Karpas-422 (cell line): ENCODE measurements at regions not wholly inside any gene's neighbourhood (a gene's known extent, or its start where the extent isn't known, plus 50 kb on each side); places are given as distances from the start of the nearest gene placed in this dataset.
A peak's percentile ranks its signal among the peaks of the same experiment; 100 is the strongest.

Experiments
- DNase-seq: peaks from one replicate; pipeline ENCODE4 v3.0.0-alpha.2; 2015
- H2AFZ ChIP-seq: fragments of 200-600 bp; sonication (generic); 2 replicates; pipeline ENCODE4 v1.6.1; 2014; ENCODE audit warnings: antibody characterized with exemption, low read length, mixed read lengths
- H3K27ac ChIP-seq: fragments of 200-600 bp; sonication (generic); 2 replicates; pipeline ENCODE4 v1.5.1; 2014; ENCODE audit warnings: mild to moderate bottlenecking, low read length, moderate library complexity
- H3K27me3 ChIP-seq: fragments of 200-600 bp; sonication (generic); 2 replicates; pipeline ENCODE4 v1.6.1; 2014; ENCODE audit warnings: low read length, mixed read lengths
- H3K36me3 ChIP-seq: fragments of 200-600 bp; sonication (generic); 2 replicates; pipeline ENCODE4 v1.6.1; 2014; ENCODE audit warnings: low read length, mixed read lengths; ENCODE audit not compliant: insufficient read depth
- H3K4me1 ChIP-seq: fragments of 200-600 bp; sonication (generic); 2 replicates; pipeline ENCODE4 v1.6.1; 2014; ENCODE audit warnings: mild to moderate bottlenecking, low read length, mixed read lengths
- H3K4me2 ChIP-seq: fragments of 200-600 bp; sonication (generic); 2 replicates; pipeline ENCODE4 v1.6.1; 2014; ENCODE audit warnings: low read length, low read depth, mild to moderate bottlenecking; ENCODE audit not compliant: poor library complexity, severe bottlenecking
- H3K4me3 ChIP-seq: fragments of 200-600 bp; sonication (generic); 2 replicates; pipeline ENCODE4 v1.5.1; 2014; ENCODE audit warnings: mild to moderate bottlenecking, antibody characterized with exemption, low read length, mixed read lengths
- H3K79me2 ChIP-seq: fragments of 200-600 bp; sonication (generic); 2 replicates; pipeline ENCODE4 v1.6.1; 2014; ENCODE audit warnings: mild to moderate bottlenecking, low read length, mixed read lengths
- H3K9ac ChIP-seq: fragments of 200-600 bp; sonication (generic); 2 replicates; pipeline ENCODE4 v1.6.0; 2014; ENCODE audit warnings: low read length
- H3K9me2 ChIP-seq: fragments of 200-600 bp; sonication (generic), shearing (Covaris generic); replicated peaks from 2 replicates; pipeline ENCODE4 v1.6.0; 2014; ENCODE audit warnings: mild to moderate bottlenecking, low read length, moderate library complexity; ENCODE audit not compliant: insufficient read depth
- H3K9me3 ChIP-seq: fragments of 300-700, 200-600 bp; sonication (generic); 2 replicates; pipeline ENCODE4 v1.6.1; 2014; ENCODE audit warnings: low read length, mixed read lengths
- H4K20me1 ChIP-seq: fragments of 200-600 bp; sonication (generic); 2 replicates; pipeline ENCODE4 v1.6.1; 2014; ENCODE audit warnings: mild to moderate bottlenecking, antibody characterized with exemption, low read length, low read depth; ENCODE audit not compliant: insufficient read depth

DNA sequence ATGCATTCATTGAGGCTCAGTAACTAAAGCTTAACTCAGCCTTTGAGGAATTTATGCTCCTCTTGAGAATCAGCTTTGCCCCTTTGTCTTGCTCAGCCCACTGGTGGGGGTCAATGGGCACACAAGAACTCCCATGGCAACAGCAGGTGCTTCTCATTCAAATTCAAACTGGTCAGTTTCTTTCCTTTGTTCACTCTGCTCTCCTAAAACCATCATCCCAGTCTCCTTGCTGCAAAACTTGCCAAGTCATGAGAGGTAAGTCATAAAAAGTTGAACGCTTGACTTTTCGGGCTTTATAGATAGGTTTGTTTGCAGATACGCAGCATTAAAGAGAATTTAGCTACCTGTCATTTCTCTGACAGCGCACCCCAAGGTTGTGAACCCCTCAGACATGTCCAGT lies 146.8 kb downstream of the TFAP2A start:
- Histone ChIP-seq H3K27ac (no peak overlapping the region), H4K20me1 (no peaks in the 10 kb centered on the region), H3K36me3 (no peaks in the 10 kb centered on the region), H3K9me2 (no peaks in the 10 kb centered on the region), H3K9me3 (no peaks in the 10 kb centered on the region), H3K27me3 (no peaks in the 10 kb centered on the region), H3K4me3 (no peak overlapping the region), H3K4me1 (no peaks in the 10 kb centered on the region), H2AFZ (no peak overlapping the region), H3K79me2 (no peaks in the 10 kb centered on the region), H3K9ac (no peak overlapping the region), H3K4me2 (no peak overlapping the region)
- DNase-seq, result no peak

DNA sequence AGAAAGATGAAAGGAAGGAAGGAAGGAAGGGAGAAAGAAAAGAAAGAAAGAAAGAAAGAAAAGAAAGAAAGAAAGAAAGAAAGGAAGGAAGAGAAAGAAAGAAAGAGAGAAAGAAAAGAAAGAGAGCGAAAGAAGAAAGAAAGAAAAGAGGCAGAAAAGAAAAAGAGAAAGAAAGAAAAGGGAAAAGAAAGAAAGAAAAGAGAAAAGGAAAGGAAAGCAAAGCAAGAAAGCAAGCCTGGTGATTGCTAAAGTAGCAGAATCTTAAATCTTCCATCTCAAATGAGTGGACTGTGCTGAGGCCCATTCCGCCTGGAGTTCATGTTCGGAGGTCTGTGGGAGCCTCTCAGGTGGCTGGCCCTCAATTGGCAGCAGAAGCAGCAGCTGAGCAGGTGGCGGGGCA lies 148.4 kb downstream of the TFAP2A start:
- H3K4me3 ChIP-seq, result no peak overlapping the region
- H3K4me2 ChIP-seq, result no peak overlapping the region
- H3K27me3 ChIP-seq, result no peaks in the 10 kb centered on the region
- no peaks in the 10 kb centered on the region for H3K4me1 ChIP-seq
- no peaks in the 10 kb centered on the region for H3K36me3 ChIP-seq
- no peak overlapping the region for H3K9ac ChIP-seq
- no peak overlapping the region for H2AFZ ChIP-seq
- no peak overlapping the region for H3K27ac ChIP-seq
- H3K79me2 ChIP-seq, result no peaks in the 10 kb centered on the region
- no peaks in the 10 kb centered on the region for H3K9me2 ChIP-seq
- H4K20me1 ChIP-seq, result no peaks in the 10 kb centered on the region
- no peak for DNase-seq
- H3K9me3 ChIP-seq, result no peaks in the 10 kb centered on the region

DNA sequence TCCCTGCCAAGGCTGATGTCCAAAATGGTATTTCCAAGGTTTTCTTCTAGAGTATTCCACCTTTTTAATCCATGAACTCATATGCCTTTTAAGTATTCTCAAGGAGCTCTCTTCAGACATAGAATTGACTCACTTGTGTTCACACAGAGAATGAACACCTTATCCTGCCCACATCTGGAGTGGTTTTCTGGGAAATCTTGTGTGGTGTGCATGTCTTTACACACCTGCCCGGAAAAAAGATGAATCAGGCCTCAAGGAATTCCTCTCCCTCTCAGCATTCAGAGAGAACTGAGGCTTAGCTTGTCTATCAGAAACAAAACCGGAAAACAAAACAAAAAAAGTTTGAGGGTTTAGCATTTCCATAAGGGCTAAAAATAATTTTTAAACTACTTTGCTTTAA lies 148.8 kb downstream of the TFAP2A start:
- H3K27ac ChIP-seq, result no peak overlapping the region
- H4K20me1 ChIP-seq, result no peaks in the 10 kb centered on the region
- DNase-seq, result no peak
- no peaks in the 10 kb centered on the region for H3K36me3 ChIP-seq
- no peak overlapping the region for H3K4me3 ChIP-seq
- no peaks in the 10 kb centered on the region for H3K4me1 ChIP-seq
- H3K4me2 ChIP-seq, result no peak overlapping the region
- H3K79me2 ChIP-seq, result no peaks in the 10 kb centered on the region
- no peaks in the 10 kb centered on the region for H3K9me2 ChIP-seq
- H2AFZ ChIP-seq, result no peak overlapping the region
- H3K9ac ChIP-seq, result no peak overlapping the region
- H3K9me3 ChIP-seq, result no peaks in the 10 kb centered on the region
- no peaks in the 10 kb centered on the region for H3K27me3 ChIP-seq

DNA sequence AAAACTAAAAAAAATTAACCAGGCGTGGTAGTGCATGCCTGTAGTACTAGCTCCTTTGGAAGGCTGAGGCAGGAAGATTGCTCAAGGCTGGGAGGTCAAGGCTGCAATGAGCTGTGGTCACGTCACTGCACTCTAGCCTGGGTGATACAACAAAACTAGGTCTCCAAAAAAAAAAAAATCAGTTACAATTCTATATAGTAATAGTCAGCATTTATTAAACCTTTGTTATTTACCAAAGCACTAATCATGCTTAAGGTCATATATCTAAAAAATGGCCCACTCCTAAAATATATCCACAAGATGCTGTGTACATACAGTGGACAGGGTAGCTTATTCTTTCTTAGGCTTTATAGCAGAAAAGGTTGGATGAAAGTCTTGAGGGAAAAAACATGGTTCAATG lies 152.4 kb downstream of the TFAP2A start:
- H3K79me2 ChIP-seq, result no peaks in the 10 kb centered on the region
- H3K27ac ChIP-seq, result no peak overlapping the region
- no peaks in the 10 kb centered on the region for H3K4me1 ChIP-seq

DNA sequence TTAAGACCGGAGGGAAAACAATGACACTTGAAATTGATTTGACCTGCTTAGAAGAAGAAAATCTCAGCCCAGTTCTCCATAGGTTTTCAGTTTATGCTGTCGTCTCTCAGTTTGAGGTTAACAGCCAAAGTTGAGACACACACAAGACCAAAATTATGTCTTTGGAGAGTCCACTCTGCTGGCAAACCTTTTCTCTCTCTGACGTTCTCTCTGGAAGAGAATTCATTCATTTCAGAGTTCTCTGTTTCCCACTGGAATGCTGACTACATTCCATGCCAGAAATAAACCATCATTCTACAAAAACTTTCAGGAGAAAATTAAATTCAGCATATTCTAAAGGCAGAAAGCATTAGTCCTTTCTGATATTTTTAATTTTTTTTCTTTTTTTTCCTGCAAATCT lies 155.2 kb downstream of the TFAP2A start:
- Histone ChIP-seq H3K36me3 (no peaks in the 10 kb centered on the region), H3K4me1 (no peaks in the 10 kb centered on the region), H2AFZ (no peak overlapping the region), H3K27ac (no peak overlapping the region), H3K4me3 (no peak overlapping the region), H3K4me2 (no peak overlapping the region), H3K9me3 (no peaks in the 10 kb centered on the region), H3K27me3 (no peaks in the 10 kb centered on the region), H3K9me2 (no peaks in the 10 kb centered on the region), H3K79me2 (no peaks in the 10 kb centered on the region), H3K9ac (no peak overlapping the region), H4K20me1 (no peaks in the 10 kb centered on the region)
- no peak for DNase-seq

More for the DNA sequence above, 152.4 kb downstream of the TFAP2A start:
- H3K9me3 ChIP-seq, result no peaks in the 10 kb centered on the region
- DNase-seq, result no peak
- no peaks in the 10 kb centered on the region for H3K9me2 ChIP-seq
- H3K4me2 ChIP-seq, result no peak overlapping the region
- no peak overlapping the region for H3K4me3 ChIP-seq
- H2AFZ ChIP-seq, result no peak overlapping the region
- no peaks in the 10 kb centered on the region for H3K36me3 ChIP-seq
- no peak overlapping the region for H3K9ac ChIP-seq
- no peaks in the 10 kb centered on the region for H3K27me3 ChIP-seq
- no peaks in the 10 kb centered on the region for H4K20me1 ChIP-seq

DNA sequence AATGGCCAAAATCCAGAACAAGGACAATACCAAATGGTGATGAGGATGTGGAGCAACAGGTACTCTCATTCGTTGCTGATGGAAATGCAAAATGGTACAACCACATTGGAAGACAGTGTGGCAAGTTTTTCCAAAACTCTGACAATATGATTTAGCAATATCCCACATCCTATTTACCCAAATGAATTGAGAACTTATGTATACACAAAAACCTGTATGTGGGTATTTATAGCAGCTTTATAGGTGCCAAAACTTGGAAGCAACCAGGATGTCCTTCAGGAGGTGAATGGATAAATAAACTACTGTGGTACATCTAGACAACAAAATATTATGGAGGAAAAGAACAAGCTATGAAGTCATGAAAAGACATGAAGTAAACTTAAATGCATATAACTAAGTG lies 156.5 kb downstream of the TFAP2A start:
- Histone ChIP-seq H3K4me2 (no peak overlapping the region), H3K9me2 (no peaks in the 10 kb centered on the region), H2AFZ (no peak overlapping the region), H3K27ac (no peak overlapping the region), H3K4me3 (no peak overlapping the region), H3K27me3 (no peaks in the 10 kb centered on the region), H3K36me3 (no peaks in the 10 kb centered on the region), H3K79me2 (no peaks in the 10 kb centered on the region), H3K9ac (no peak overlapping the region), H4K20me1 (no peaks in the 10 kb centered on the region), H3K9me3 (no peaks in the 10 kb centered on the region), H3K4me1 (no peaks in the 10 kb centered on the region)
- no peak for DNase-seq

DNA sequence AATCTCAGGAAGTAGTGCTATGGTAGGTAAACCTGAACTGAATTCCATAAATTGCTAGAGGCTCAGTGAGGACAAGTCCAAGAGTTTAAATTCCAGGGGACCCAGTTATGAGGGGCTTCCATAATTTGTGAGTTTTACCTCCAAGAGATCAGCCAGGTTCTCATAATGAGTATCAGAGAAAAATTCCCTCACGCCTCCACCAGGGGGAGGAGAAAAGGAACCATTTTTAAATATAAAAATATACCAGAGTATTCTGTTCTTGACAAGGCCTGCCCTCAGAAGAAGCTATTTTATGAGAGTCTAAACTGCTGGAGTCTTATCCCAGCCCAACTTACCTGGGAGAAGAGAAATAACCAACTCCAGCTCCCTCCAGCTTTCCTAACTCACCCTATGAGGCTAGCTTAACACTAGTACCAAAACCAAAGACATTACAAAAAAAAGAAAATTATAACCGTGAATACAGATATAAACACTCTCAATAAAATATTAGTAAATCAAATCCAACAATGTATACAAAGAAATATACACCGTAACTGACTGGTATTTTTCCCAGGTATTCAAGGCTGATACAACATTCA lies 158.7 kb downstream of the TFAP2A start:
- H3K4me1 ChIP-seq, result no peaks in the 10 kb centered on the region
- H3K27ac ChIP-seq, result no peak overlapping the region
- H2AFZ ChIP-seq, result no peak overlapping the region
- H4K20me1 ChIP-seq, result no peaks in the 10 kb centered on the region
- no peak overlapping the region for H3K4me2 ChIP-seq
- no peak overlapping the region for H3K9ac ChIP-seq
- peak; percentile 77 for DNase-seq
- no peaks in the 10 kb centered on the region for H3K36me3 ChIP-seq
- no peaks in the 10 kb centered on the region for H3K9me2 ChIP-seq
- no peaks in the 10 kb centered on the region for H3K27me3 ChIP-seq
- H3K4me3 ChIP-seq, result no peak overlapping the region
- no peaks in the 10 kb centered on the region for H3K79me2 ChIP-seq
- no peaks in the 10 kb centered on the region for H3K9me3 ChIP-seq

DNA sequence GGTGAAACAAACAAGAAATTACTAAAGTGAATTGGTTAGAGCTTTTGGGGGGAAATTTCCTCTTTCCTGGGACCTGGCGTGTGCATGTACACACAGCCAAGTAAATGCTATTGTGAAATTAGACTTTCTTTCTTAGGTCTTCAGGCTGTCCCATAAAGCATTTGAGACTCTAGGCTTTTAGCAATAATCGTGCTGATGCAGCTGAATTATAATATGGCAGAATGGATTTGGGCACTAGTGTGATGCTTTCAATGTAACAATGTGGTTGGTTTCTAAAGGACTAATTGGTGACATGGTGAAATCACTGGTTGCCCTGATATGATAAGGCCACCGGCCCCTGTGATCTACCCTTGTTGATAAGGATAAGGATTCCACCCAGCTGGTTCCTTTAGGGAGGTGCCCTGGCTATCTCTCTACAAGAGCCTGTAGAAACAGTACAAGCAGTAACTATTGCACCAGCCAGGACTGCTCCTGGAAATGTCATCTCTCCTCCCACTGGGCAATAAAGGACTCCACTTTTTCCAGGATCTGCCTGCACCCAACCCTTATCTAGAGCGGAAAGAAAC lies 164.1 kb downstream of the TFAP2A start:
- DNase-seq, result no peak
- H3K36me3 ChIP-seq, result no peaks in the 10 kb centered on the region
- H3K4me1 ChIP-seq, result no peaks in the 10 kb centered on the region
- no peaks in the 10 kb centered on the region for H3K9me3 ChIP-seq
- H3K27ac ChIP-seq, result no peak overlapping the region
- H2AFZ ChIP-seq, result no peak overlapping the region
- H3K4me3 ChIP-seq, result no peak overlapping the region
- H3K9me2 ChIP-seq, result no peaks in the 10 kb centered on the region
- no peak overlapping the region for H3K9ac ChIP-seq
- H3K4me2 ChIP-seq, result no peak overlapping the region
- H4K20me1 ChIP-seq, result no peaks in the 10 kb centered on the region
- H3K79me2 ChIP-seq, result no peaks in the 10 kb centered on the region
- no peaks in the 10 kb centered on the region for H3K27me3 ChIP-seq
